Motor neuron (in vitro differentiated cells): ENCODE measurements at regions not wholly inside any gene's neighbourhood (a gene's known extent, or its start where the extent isn't known, plus 50 kb on each side); places are given as distances from the start of the nearest gene placed in this dataset.
A peak's percentile ranks its signal among the peaks of the same experiment; 100 is the strongest.

ENCODE experiments used
- ATAC-seq, 8 experiments: fragments of 200-7000 bp; cut with Tn5 transposase; replicated peaks in 6 of 8; 2 replicates each; pipeline ENCODE4 v1.8.0; 2021; ENCODE audit warnings: mild to moderate bottlenecking in 8 of 8, moderate library complexity in 8 of 8
- H3K27ac ChIP-seq, 2 donors: fragments of 250-450 bp; sonication (Bioruptor Pico); 2 replicates each; pipeline ENCODE4 v1.9.0; 2021; ENCODE audit warnings: antibody characterized with exemption in 2 of 2, mild to moderate bottlenecking in 2 of 2, moderate library complexity in 1 of 2
- H3K4me1 ChIP-seq, 2 donors: fragments of 250-450 bp; sonication (Bioruptor Pico); replicated peaks in 1 of 2; 2 replicates each; pipeline ENCODE4 v1.6.1; 2021; ENCODE audit warnings: antibody characterized with exemption in 2 of 2, mild to moderate bottlenecking in 2 of 2, moderate library complexity in 1 of 2
- H3K4me3 ChIP-seq, 5 donors: fragments of 250-450 bp; sonication (Bioruptor Pico); 2 replicates each; pipeline ENCODE4 v1.9.0; 2021; ENCODE audit warnings: antibody characterized with exemption in 5 of 5, mild to moderate bottlenecking in 5 of 5, moderate library complexity in 4 of 5
- WGBS, 10 experiments: fragments of 450-650 bp; shearing (Covaris generic); methylation state at CpG; one replicate each; pipeline ENCODE4 v1.0.0; 2022; 5-methylcytosine and 5-hydroxymethylcytosine counted together
- in situ Hi-C, 9 experiments: fragments of 400-800 bp; cut with MboI; loops; one replicate each; pipeline ENCODE4 v1.15.0; 2021; ENCODE audit warnings: low sequenced_read_pairs in 9 of 9, low pct_unique_long_range_greater_than_20kb in 2 of 9; ENCODE audit not compliant: unreplicated experiment in 9 of 9

- Histone ChIP-seq H3K27ac (no peak overlapping the region), H3K4me1 (no peaks in the 10 kb centered on the region), H3K4me3 (no peak overlapping the region)
- no peak for ATAC-seq
- 0 to 100% (median 100%) methylated on average over 1 to 4 of the region's 5 CpGs; no CpG with 5 or more reads in 4 of the 10 experiments for WGBS, 10 experiments
- in situ Hi-C loops: no loop called here
Measured at GRCh38 chr4:171759274-171759673, 53.9 kb upstream of the GALNTL6 start.

GRCh38 chr4:171751538-171751937 is 61.7 kb upstream of the GALNTL6 start:
- 0 to 100% (median 73%) methylated on average over 1 to 2 of the region's 2 CpGs; no CpG with 5 or more reads in 1 of the 10 experiments for WGBS, 10 experiments
- Histone ChIP-seq H3K4me3 (no peak overlapping the region), H3K27ac (no peak overlapping the region), H3K4me1 (peaks cover 0 to 11% of the 10 kb centered on the region in 2 donors)
- in situ Hi-C loops: no loop called here
- no peak for ATAC-seq

- no peak overlapping the region for H3K27ac ChIP-seq
- peaks cover 0 to 17% of the 10 kb centered on the region in 2 donors for H3K4me1 ChIP-seq
- peak in 1 of 8 experiments; percentile 24 for ATAC-seq
- H3K4me3 ChIP-seq: no peak overlapping the region
- in situ Hi-C loops: no loop called here
Measured at GRCh38 chr4:171746418-171746817, 66.8 kb upstream of the GALNTL6 start.

GRCh38 chr4:171742436-171742835 is 70.8 kb upstream of the GALNTL6 start:
- no peak overlapping the region for H3K27ac ChIP-seq
- peaks cover 0 to 10% of the 10 kb centered on the region in 2 donors for H3K4me1 ChIP-seq
- ATAC-seq: no peak
- 33 to 96% (median 69%) methylated on average over 3 to 5 of the region's 5 CpGs; no CpG with 5 or more reads in 2 of the 10 experiments for WGBS, 10 experiments
- in situ Hi-C loops: no loop called here
- H3K4me3 ChIP-seq: no peak overlapping the region

- Histone ChIP-seq H3K27ac (no peak overlapping the region), H3K4me1 (no peaks in the 10 kb centered on the region), H3K4me3 (no peak overlapping the region)
- in situ Hi-C loops: no loop called here
- ATAC-seq: no peak
- WGBS, 10 experiments: 0 to 100% (median 69%) methylated on average over 1 of the region's 1 CpG; no CpG with 5 or more reads in 4 of the 10 experiments
Measured at GRCh38 chr4:171727185-171727584, 86.0 kb upstream of the GALNTL6 start.

- 0 to 100% (median 79%) methylated on average over 1 to 2 of the region's 2 CpGs; no CpG with 5 or more reads in 5 of the 10 experiments for WGBS, 10 experiments
- no peaks in the 10 kb centered on the region for H3K4me1 ChIP-seq
- H3K27ac ChIP-seq: no peak overlapping the region
- in situ Hi-C loops: no loop called here
- H3K4me3 ChIP-seq: no peak overlapping the region
- ATAC-seq: no peak
Measured at GRCh38 chr4:171721937-171722336, 91.3 kb upstream of the GALNTL6 start.

- 7 to 88% (median 77%) methylated on average over 2 of the region's 2 CpGs for WGBS, 10 experiments
- no peaks in the 10 kb centered on the region for H3K4me1 ChIP-seq
- in situ Hi-C loops: no loop called here
- H3K27ac ChIP-seq: no peak overlapping the region
- H3K4me3 ChIP-seq: no peak overlapping the region
- no peak for ATAC-seq
Measured at GRCh38 chr4:171719691-171720090, 93.5 kb upstream of the GALNTL6 start.

GRCh38 chr4:171718665-171719064 is 94.5 kb upstream of the GALNTL6 start:
- Histone ChIP-seq H3K27ac (no peak overlapping the region), H3K4me1 (no peaks in the 10 kb centered on the region), H3K4me3 (no peak overlapping the region)
- in situ Hi-C loops: no loop called here
- WGBS, 10 experiments: 0 to 93% (median 92%) methylated on average over 1 to 2 of the region's 2 CpGs; no CpG with 5 or more reads in 7 of the 10 experiments
- peak in 1 of 8 experiments; percentile 95 for ATAC-seq

- 100% methylated on average over 1 of the region's 1 CpG; no CpG with 5 or more reads in 9 of the 10 experiments for WGBS, 10 experiments
- Histone ChIP-seq H3K4me1 (no peaks in the 10 kb centered on the region), H3K4me3 (no peak overlapping the region), H3K27ac (no peak overlapping the region)
- peak in 1 of 8 experiments; percentile 71 for ATAC-seq
- in situ Hi-C loops: no loop called here
Measured at GRCh38 chr4:171718069-171718468, 95.1 kb upstream of the GALNTL6 start.

GRCh38 chr4:171717231-171717741 is 95.9 kb upstream of the GALNTL6 start:
- ATAC-seq: peak in 3 of 8 experiments; percentile 40 to 61 (median 57)
- in situ Hi-C loops: no loop called here
- no peak overlapping the region for H3K27ac ChIP-seq
- no peak overlapping the region for H3K4me3 ChIP-seq
- no peaks in the 10 kb centered on the region for H3K4me1 ChIP-seq

GRCh38 chr4:171715973-171716372 is 97.2 kb upstream of the GALNTL6 start:
- no peak overlapping the region for H3K27ac ChIP-seq
- ATAC-seq: no peak
- H3K4me1 ChIP-seq: peaks cover under 1 to 4% of the 10 kb centered on the region in 2 donors
- H3K4me3 ChIP-seq: no peak overlapping the region
- in situ Hi-C loops: no loop called here
- WGBS, 10 experiments: 100% methylated on average over 1 of the region's 1 CpG; no CpG with 5 or more reads in 9 of the 10 experiments

- Histone ChIP-seq H3K4me3 (no peak overlapping the region), H3K27ac (no peak overlapping the region), H3K4me1 (peaks cover 4 to 8% of the 10 kb centered on the region in 2 donors)
- 72 to 100% (median 92%) methylated on average over 1 to 2 of the region's 5 CpGs; no CpG with 5 or more reads in 6 of the 10 experiments for WGBS, 10 experiments
- in situ Hi-C loops: no loop called here
- no peak for ATAC-seq
Measured at GRCh38 chr4:171714791-171715454, 98.3 kb upstream of the GALNTL6 start.

- Histone ChIP-seq H3K4me1 (peaks cover 4 to 8% of the 10 kb centered on the region in 2 donors), H3K27ac (no peak overlapping the region), H3K4me3 (no peak overlapping the region)
- 0 to 50% (median 31%) methylated on average over 1 of the region's 1 CpG; no CpG with 5 or more reads in 5 of the 10 experiments for WGBS, 10 experiments
- ATAC-seq: peak in 5 of 8 experiments; percentile 51 to 82 (median 68)
- in situ Hi-C loops: no loop called here
Measured at GRCh38 chr4:171710743-171711142, 102.5 kb upstream of the GALNTL6 start.
